C4-2B (cell line): ENCODE measurements at regions not wholly inside any gene's neighbourhood (a gene's known extent, or its start where the extent isn't known, plus 50 kb on each side); places are given as distances from the start of the nearest gene placed in this dataset.

Source experiments
- H3K27ac ChIP-seq: fragments of 450-650 bp; 2 replicates; pipeline ENCODE4 v1.5.1; 2017
- CTCF ChIP-seq: fragments of 450-650 bp; conservative IDR thresholded peaks from 2 replicates; pipeline ENCODE4 v1.5.1; 2017; ENCODE audit warnings: mild to moderate bottlenecking
- ZFX ChIP-seq: fragments of 450-650 bp; IDR thresholded peaks from 2 replicates; pipeline ENCODE4 v1.6.1; 2017

- TF ChIP-seq ZFX, result no peak
- no peak for TF ChIP-seq CTCF
- H3K27ac ChIP-seq, result no peak overlapping the region
These were observed 98.8 kb upstream of the PCDH9 start for GRCh38 chr13:67328895-67329294.

- no peak overlapping the region for H3K27ac ChIP-seq
- TF ChIP-seq ZFX, result no peak
- no peak for TF ChIP-seq CTCF
These were observed 88.7 kb upstream of the PCDH9 start for GRCh38 chr13:67318860-67319259.

- no peak for TF ChIP-seq ZFX
- no peak for TF ChIP-seq CTCF
- no peak overlapping the region for H3K27ac ChIP-seq
These were observed 88.3 kb upstream of the PCDH9 start for GRCh38 chr13:67318398-67318797.

- no peak for TF ChIP-seq CTCF
- TF ChIP-seq ZFX, result no peak
- no peak overlapping the region for H3K27ac ChIP-seq
These were observed 84.3 kb upstream of the PCDH9 start for GRCh38 chr13:67314405-67314804.

- H3K27ac ChIP-seq, result no peak overlapping the region
- no peak for TF ChIP-seq CTCF
- no peak for TF ChIP-seq ZFX
These were observed 78.1 kb upstream of the PCDH9 start for GRCh38 chr13:67308004-67308772.

GRCh38 chr13:67306742-67307141 lies 76.6 kb upstream of the PCDH9 start:
- H3K27ac ChIP-seq, result no peak overlapping the region
- TF ChIP-seq CTCF, result no peak
- TF ChIP-seq ZFX, result no peak

- no peak overlapping the region for H3K27ac ChIP-seq
- no peak for TF ChIP-seq ZFX
- TF ChIP-seq CTCF, result no peak
These were observed 73.7 kb upstream of the PCDH9 start for GRCh38 chr13:67303661-67304333.
